GM12874 (cell line): ENCODE measurements at regions not wholly inside any gene's neighbourhood (a gene's known extent, or its start where the extent isn't known, plus 50 kb on each side); places are given as distances from the start of the nearest gene placed in this dataset.

ENCODE experiments used
- CTCF ChIP-seq: IDR thresholded peaks from 2 replicates; pipeline ENCODE4 v1.5.1; 2011; ENCODE audit warnings: low read depth, mild to moderate bottlenecking, control low read depth, low read length, moderate library complexity; ENCODE audit not compliant: insufficient read depth

- TF ChIP-seq CTCF = no peak
Observed at GRCh38 chrX:6904156-6904555, 243.4 kb upstream of the STS start.

GRCh38 chrX:6898371-6898770 is 249.1 kb upstream of the STS start:
- no peak for TF ChIP-seq CTCF

GRCh38 chrX:6891404-6891803 is 256.1 kb upstream of the STS start:
- no peak for TF ChIP-seq CTCF

GRCh38 chrX:6890544-6891261 is 256.8 kb upstream of the STS start:
- no peak for TF ChIP-seq CTCF

- no peak for TF ChIP-seq CTCF
Observed at GRCh38 chrX:6885909-6886308, 261.6 kb upstream of the STS start.

GRCh38 chrX:6885396-6885795 is 262.1 kb upstream of the STS start:
- TF ChIP-seq CTCF = no peak

- TF ChIP-seq CTCF = no peak
Observed at GRCh38 chrX:6861456-6861855, 286.1 kb upstream of the STS start.

- TF ChIP-seq CTCF = no peak
Observed at GRCh38 chrX:6857749-6858148, 289.8 kb upstream of the STS start.
